Esophagus squamous epithelium (tissue), 4 donors: ENCODE measurements at regions not wholly inside any gene's neighbourhood (a gene's known extent, or its start where the extent isn't known, plus 50 kb on each side); places are given as distances from the start of the nearest gene placed in this dataset.

ENCODE experiments used
- CTCF ChIP-seq, 6 experiments: fragments of 450-650 bp in 4 of 6; fragments of 200-600 bp in 2 of 6; sonication (generic) in 2 of 6; IDR thresholded peaks; one replicate each; pipeline ENCODE4 v1.5.1; 2016 to 2019; ENCODE audit warnings: antibody characterized with exemption in 6 of 6, mild to moderate bottlenecking in 4 of 6, moderate library complexity in 4 of 6
- POLR2A ChIP-seq, 4 donors: fragments of 450-650 bp; IDR thresholded peaks; one replicate each; pipeline ENCODE4 v1.6.1; 2017; ENCODE audit warnings: antibody characterized with exemption in 4 of 4, mild to moderate bottlenecking in 4 of 4, moderate library complexity in 3 of 4

DNA sequence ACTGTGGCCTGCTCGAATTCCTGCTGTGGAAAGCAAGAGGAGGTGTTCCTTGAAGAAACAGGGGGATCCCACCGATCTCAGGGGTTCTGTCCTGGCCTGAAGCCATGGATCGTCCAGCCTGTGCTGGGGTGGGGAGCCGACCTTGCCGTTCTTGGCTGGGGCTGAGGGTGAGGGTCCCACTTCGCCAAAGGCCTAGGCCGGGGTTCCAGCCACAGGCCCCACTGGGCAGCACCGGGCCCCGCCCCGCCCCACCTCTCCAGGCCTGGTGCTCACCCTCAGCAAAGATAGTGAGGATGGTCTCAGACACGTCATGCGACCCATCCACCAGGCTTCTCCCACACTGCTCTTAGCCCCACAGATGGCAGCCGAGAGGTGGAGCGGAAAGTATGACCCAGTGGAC is 51.4 kb upstream of the ZNF716 start:
- TF ChIP-seq CTCF (IDR thresholded peaks at IDR 0.05) (no peak), POLR2A (IDR thresholded peaks at IDR 0.05) (no peak)
